HepG2 (cell line): ENCODE measurements at regions not wholly inside any gene's neighbourhood (a gene's known extent, or its start where the extent isn't known, plus 50 kb on each side); places are given as distances from the start of the nearest gene placed in this dataset.

Experiments used
- ARID2 ChIP-seq: sonication (generic); formaldehyde crosslinking; IDR thresholded peaks from 2 replicates; pipeline ENCODE4 v1.8.1; 2022; ENCODE audit warnings: mild to moderate bottlenecking, missing genetic modification reagents, borderline replicate concordance
- EZH2 ChIP-seq: conservative IDR thresholded peaks from 2 replicates; pipeline ENCODE4 v1.6.1; 2012; ENCODE audit warnings: mild to moderate bottlenecking, low read depth, low read length, moderate library complexity
- HMG20A ChIP-seq: IDR thresholded peaks from 2 replicates; pipeline ENCODE4 v1.6.1; 2016; ENCODE audit warnings: borderline replicate concordance
- POLR2A ChIP-seq, 2 experiments: IDR thresholded peaks; 2 replicates each; pipeline ENCODE4 v1.6.1; 2011; ENCODE audit warnings: low read depth in 2 of 2, low read length in 2 of 2, mild to moderate bottlenecking in 1 of 2, moderate library complexity in 1 of 2; ENCODE audit not compliant: insufficient read depth in 1 of 2
- ZNF577 ChIP-seq: sonication (generic); formaldehyde crosslinking; IDR thresholded peaks from 2 replicates; pipeline ENCODE4 v1.4.0; 2020; ENCODE audit warnings: mild to moderate bottlenecking, low read depth, missing genetic modification reagents, borderline replicate concordance
- TF ChIP-seq, protein P1 (sequence below): sonication (generic); formaldehyde crosslinking; IDR thresholded peaks from 2 replicates; pipeline ENCODE4 v1.8.1; 2023; ENCODE audit warnings: mild to moderate bottlenecking, inconsistent platforms, moderate library complexity, missing genetic modification reagents, borderline replicate concordance
- TF ChIP-seq, protein P2 (sequence below): sonication (generic); formaldehyde crosslinking; IDR thresholded peaks from 2 replicates; pipeline ENCODE4 v1.9.0; 2021; ENCODE audit warnings: missing genetic modification reagents, borderline replicate concordance

DNA sequence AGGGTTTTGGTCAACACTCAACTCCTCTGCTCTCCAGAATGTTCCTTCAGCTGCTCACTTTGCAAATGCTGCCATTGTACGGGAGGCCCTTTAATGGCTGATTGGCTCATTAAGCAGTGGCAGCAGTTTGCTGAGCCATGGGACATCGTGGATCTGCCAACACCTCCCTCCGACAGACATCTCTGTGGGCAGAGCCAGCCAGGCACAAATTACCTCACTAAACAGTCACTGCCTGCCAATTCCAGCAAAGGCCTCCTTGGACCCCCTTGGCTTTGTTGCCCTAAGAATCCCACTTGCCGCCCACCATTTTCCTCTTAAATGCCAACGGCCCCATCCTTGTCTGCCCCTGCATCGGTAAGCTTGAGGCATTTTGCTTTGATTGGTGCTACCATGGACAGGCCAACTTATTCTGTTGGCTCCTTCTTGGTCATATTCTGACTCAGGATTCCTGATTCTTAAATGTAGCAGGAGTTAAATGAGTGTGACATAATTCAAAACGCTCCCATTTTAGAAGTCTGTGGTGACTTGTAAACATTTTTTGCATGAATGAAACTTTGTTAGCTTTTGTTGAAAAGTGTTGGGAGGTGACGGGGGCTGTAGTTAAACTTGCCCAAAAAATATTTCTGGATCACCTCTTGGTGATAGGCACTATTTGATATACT lies 57.5 kb upstream of the LMO2 start:
- no peak for TF ChIP-seq HMG20A (CRISPR knock-in tag)
- TF ChIP-seq, protein P1, sequence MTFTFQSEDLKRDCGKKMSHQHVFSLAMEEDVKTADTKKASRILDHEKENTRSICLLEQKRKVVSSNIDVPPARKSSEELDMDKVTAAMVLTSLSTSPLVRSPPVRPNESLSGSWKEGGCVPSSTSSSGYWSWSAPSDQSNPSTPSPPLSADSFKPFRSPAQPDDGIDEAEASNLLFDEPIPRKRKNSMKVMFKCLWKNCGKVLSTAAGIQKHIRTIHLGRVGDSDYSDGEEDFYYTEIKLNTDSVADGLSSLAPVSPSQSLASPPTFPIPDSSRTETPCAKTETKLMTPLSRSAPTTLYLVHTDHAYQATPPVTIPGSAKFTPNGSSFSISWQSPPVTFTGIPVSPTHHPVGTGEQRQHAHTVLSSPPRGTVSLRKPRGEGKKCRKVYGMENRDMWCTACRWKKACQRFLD (CRISPR knock-in tag) = no peak
- no peak for TF ChIP-seq ARID2 (CRISPR knock-in tag)
- TF ChIP-seq EZH2 = no peak
- TF ChIP-seq, protein P2, sequence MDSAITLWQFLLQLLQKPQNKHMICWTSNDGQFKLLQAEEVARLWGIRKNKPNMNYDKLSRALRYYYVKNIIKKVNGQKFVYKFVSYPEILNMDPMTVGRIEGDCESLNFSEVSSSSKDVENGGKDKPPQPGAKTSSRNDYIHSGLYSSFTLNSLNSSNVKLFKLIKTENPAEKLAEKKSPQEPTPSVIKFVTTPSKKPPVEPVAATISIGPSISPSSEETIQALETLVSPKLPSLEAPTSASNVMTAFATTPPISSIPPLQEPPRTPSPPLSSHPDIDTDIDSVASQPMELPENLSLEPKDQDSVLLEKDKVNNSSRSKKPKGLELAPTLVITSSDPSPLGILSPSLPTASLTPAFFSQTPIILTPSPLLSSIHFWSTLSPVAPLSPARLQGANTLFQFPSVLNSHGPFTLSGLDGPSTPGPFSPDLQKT (CRISPR knock-in tag) = no peak
- no peak for TF ChIP-seq ZNF577 (CRISPR knock-in tag)
- no peak for TF ChIP-seq POLR2A (IDR thresholded peaks at IDR 0.05; ENCODE audit: insufficient read depth in 1 of 2, low read depth in 2 of 2, low read length in 2 of 2)
